ENCODE measurements at regions not wholly inside any gene's neighbourhood (a gene's known extent, or its start where the extent isn't known, plus 50 kb on each side); places are given as distances from the start of the nearest gene placed in this dataset.

- TF ChIP-seq POLR2A (IDR thresholded peaks at IDR 0.05; ENCODE audit: low read depth, low read length) (no peak), POLR2AphosphoS5 (IDR thresholded peaks at IDR 0.05; ENCODE audit: low read depth, low read length) (no peak)
Measured at GRCh38 chr7:94296881-94297280, 97.8 kb upstream of the COL1A2 start.
